ENCODE measurements at regions not wholly inside any gene's neighbourhood (a gene's known extent, or its start where the extent isn't known, plus 50 kb on each side); places are given as distances from the start of the nearest gene placed in this dataset.

- no peaks in the 10 kb centered on the region for H3K27me3 ChIP-seq
- no peak for TF ChIP-seq POLR2A (IDR thresholded peaks at IDR 0.05)
- no peak for TF ChIP-seq CTCF (IDR thresholded peaks at IDR 0.05)
- no peaks in the 10 kb centered on the region for H3K4me1 ChIP-seq
- intact Hi-C loops (cut with DNase I), result no loop called here
- DNase-seq, result no peak
- H3K9me3 ChIP-seq, result no peaks in the 10 kb centered on the region
- no peak overlapping the region for H3K4me3 ChIP-seq
- no peak overlapping the region for H3K27ac ChIP-seq
- WGBS, 2 donors, result 70 to 71% methylated on average over 2 of the region's 2 CpGs
- no peaks in the 10 kb centered on the region for H3K36me3 ChIP-seq
Observed at GRCh38 chr10:65802391-65802790, 1123.4 kb upstream of the LRRTM3 start.

- no peaks in the 10 kb centered on the region for H3K36me3 ChIP-seq
- TF ChIP-seq CTCF (IDR thresholded peaks at IDR 0.05), result no peak
- TF ChIP-seq POLR2A (IDR thresholded peaks at IDR 0.05), result no peak
- H3K9me3 ChIP-seq, result no peaks in the 10 kb centered on the region
- no peak overlapping the region for H3K27ac ChIP-seq
- DNase-seq, result no peak
- no peaks in the 10 kb centered on the region for H3K4me1 ChIP-seq
- intact Hi-C loops (cut with DNase I), result no loop called here
- no peaks in the 10 kb centered on the region for H3K27me3 ChIP-seq
- H3K4me3 ChIP-seq, result no peak overlapping the region
- 24 to 29% methylated on average over 1 of the region's 1 CpG for WGBS, 2 donors
Observed at GRCh38 chr10:65805511-65805910, 1120.3 kb upstream of the LRRTM3 start.

- WGBS, 2 donors, result 41 to 50% methylated on average over 1 of the region's 1 CpG
- Histone ChIP-seq H3K27ac (no peak overlapping the region), H3K4me1 (no peaks in the 10 kb centered on the region), H3K9me3 (no peaks in the 10 kb centered on the region), H3K27me3 (no peaks in the 10 kb centered on the region), H3K4me3 (no peak overlapping the region), H3K36me3 (no peaks in the 10 kb centered on the region)
- no peak for DNase-seq
- intact Hi-C loops (cut with DNase I), result no loop called here
- no peak for TF ChIP-seq POLR2A (IDR thresholded peaks at IDR 0.05)
- no peak for TF ChIP-seq CTCF (IDR thresholded peaks at IDR 0.05)
Observed at GRCh38 chr10:65805993-65806392, 1119.8 kb upstream of the LRRTM3 start.

GRCh38 chr10:65808687-65809333 is 1117.0 kb upstream of the LRRTM3 start:
- DNase-seq, result no peak
- Histone ChIP-seq H3K36me3 (no peaks in the 10 kb centered on the region), H3K4me1 (no peaks in the 10 kb centered on the region), H3K9me3 (no peaks in the 10 kb centered on the region), H3K27ac (no peak overlapping the region), H3K27me3 (no peaks in the 10 kb centered on the region), H3K4me3 (no peak overlapping the region)
- 67 to 80% methylated on average over 3 of the region's 3 CpGs for WGBS, 2 donors
- intact Hi-C loops (cut with DNase I), result no loop called here
- no peak for TF ChIP-seq POLR2A (IDR thresholded peaks at IDR 0.05)
- TF ChIP-seq CTCF (IDR thresholded peaks at IDR 0.05), result no peak

GRCh38 chr10:65811931-65812525 is 1113.8 kb upstream of the LRRTM3 start:
- TF ChIP-seq CTCF (IDR thresholded peaks at IDR 0.05) (no peak), POLR2A (IDR thresholded peaks at IDR 0.05) (no peak)

More at GRCh38 chr10:65811931-65812525, 1113.8 kb upstream of the LRRTM3 start:
- Histone ChIP-seq H3K36me3 (no peaks in the 10 kb centered on the region), H3K9me3 (no peaks in the 10 kb centered on the region), H3K4me1 (no peaks in the 10 kb centered on the region), H3K4me3 (no peak overlapping the region), H3K27ac (no peak overlapping the region), H3K27me3 (no peaks in the 10 kb centered on the region)
- DNase-seq, result no peak
- intact Hi-C loops (cut with DNase I), result no loop called here
- WGBS, 2 donors, result 92 to 100% methylated on average over 2 of the region's 28 CpGs

Data from esophagus squamous epithelium (tissue), 5 donors.